ENCODE measurements at regions not wholly inside any gene's neighbourhood (a gene's known extent, or its start where the extent isn't known, plus 50 kb on each side); places are given as distances from the start of the nearest gene placed in this dataset.

DNA sequence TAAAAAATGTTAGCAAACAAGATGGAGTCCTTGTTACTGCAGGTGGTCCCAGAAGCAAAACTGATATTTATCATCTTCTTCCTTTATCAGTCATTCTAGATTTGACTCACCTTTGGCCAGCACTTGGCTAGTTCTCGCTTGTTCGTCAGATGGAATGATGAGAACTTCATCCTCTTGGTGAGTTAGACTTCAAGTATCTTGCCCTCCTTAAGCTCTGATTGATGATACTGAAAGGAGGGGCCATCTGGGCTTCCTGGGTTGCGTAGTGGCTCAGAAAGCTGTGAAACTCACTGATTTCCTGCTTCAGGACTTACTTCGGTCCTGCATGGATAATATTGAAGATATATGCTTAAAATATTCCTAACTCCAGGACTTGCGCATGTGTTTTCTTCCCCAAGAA, 1248.2 kb upstream of the CDH9 start:
- no peak overlapping the region for H3K18ac ChIP-seq (ENCODE audit: extremely low read depth, low read length)
- H3K27ac ChIP-seq (ENCODE audit: low read depth, low read length): no peak overlapping the region
- no peak overlapping the region for H2AK5ac ChIP-seq (ENCODE audit: low read depth, low read length)
- H3K23ac ChIP-seq (ENCODE audit: insufficient read length): no peak overlapping the region
- no peaks in the 10 kb centered on the region for H3K36me3 ChIP-seq (ENCODE audit: control insufficient read depth in 2 of 4, insufficient read depth in 4 of 4, low read length in 3 of 4)
- FAIRE-seq (no peak), DNase-seq (ENCODE audit: low read depth in 1 of 2, low spot score in 2 of 2) (no peak)
- H3K56ac ChIP-seq (replicated peaks; ENCODE audit: insufficient read length, low read depth, low read length): no peak overlapping the region
- no peaks in the 10 kb centered on the region for H3K27me3 ChIP-seq (replicated peaks in 1 of 4; ENCODE audit: control insufficient read depth in 3 of 4, extremely low read depth in 1 of 4, insufficient read depth in 3 of 4, low read length in 3 of 4)
- no peak overlapping the region for H2BK5ac ChIP-seq (ENCODE audit: low read depth, low read length)
- no peaks in the 10 kb centered on the region for H3K79me2 ChIP-seq (ENCODE audit: control insufficient read depth in 1 of 2, insufficient read depth in 2 of 2, low read length in 2 of 2)
- H2BK20ac ChIP-seq (ENCODE audit: low read length): no peak overlapping the region
- H3K9me3 ChIP-seq (ENCODE audit: insufficient read depth in 2 of 2, low read depth in 1 of 2, low read length in 1 of 2): no peaks in the 10 kb centered on the region
- ChIA-PET POLR2A (ENCODE audit: partially characterized antibody) (no interaction called here), CTCF (ENCODE audit: partially characterized antibody) (no interaction called here)
- H3K4me1 ChIP-seq (replicated peaks in 1 of 4; ENCODE audit: control insufficient read depth in 3 of 4, insufficient read depth in 4 of 4, low read length in 3 of 4): no peaks in the 10 kb centered on the region
- no peak overlapping the region for H3K4me2 ChIP-seq (ENCODE audit: insufficient read depth in 1 of 2, low read depth in 2 of 2, low read length in 2 of 2)
- H3K14ac ChIP-seq (ENCODE audit: insufficient read length): no peak overlapping the region
- no peak overlapping the region for H4K8ac ChIP-seq (ENCODE audit: extremely low read depth, insufficient read depth, low read length)
- H2AFZ ChIP-seq (ENCODE audit: low read length): no peak overlapping the region
- H2BK12ac ChIP-seq (ENCODE audit: low read depth, low read length): no peak overlapping the region
- H4K20me1 ChIP-seq (replicated peaks in 1 of 2; ENCODE audit: control insufficient read depth in 1 of 2, insufficient read depth in 2 of 2, low read length in 2 of 2): no peaks in the 10 kb centered on the region
- no peaks in the 10 kb centered on the region for H3K79me1 ChIP-seq (ENCODE audit: low read depth, low read length)
- no peak overlapping the region for H3K4me3 ChIP-seq (ENCODE audit: extremely low read depth in 1 of 4, insufficient read depth in 2 of 4, low read depth in 3 of 4, low read length in 4 of 4)
- no peaks in the 10 kb centered on the region for H3K23me2 ChIP-seq (ENCODE audit: low read depth, low read length)
- H3K4ac ChIP-seq (replicated peaks; ENCODE audit: insufficient read length, low read depth, low read length): no peak overlapping the region
- H3K9ac ChIP-seq (replicated peaks in 1 of 4; ENCODE audit: extremely low read depth in 1 of 4, low read depth in 3 of 4, low read length in 3 of 4): no peak overlapping the region
- H4K91ac ChIP-seq (replicated peaks; ENCODE audit: insufficient read length, low read length): no peak overlapping the region
- no peak overlapping the region for H2BK120ac ChIP-seq (replicated peaks; ENCODE audit: low read depth, low read length)
- no peak overlapping the region for H4K5ac ChIP-seq (ENCODE audit: insufficient read length, low read depth, low read length)
- H2BK15ac ChIP-seq (ENCODE audit: low read length): no peak overlapping the region
- 98% methylated on average over 5 of the region's 5 CpGs; no CpG with 5 or more reads in 1 of the 2 experiments for WGBS, 2 experiments (ENCODE audit: extremely low coverage in 1 of 2, insufficient coverage in 1 of 2, insufficient read length in 1 of 2, insufficient replicate concordance in 2 of 2, low coverage in 1 of 2, low lambda C conversion rate in 2 of 2, missing lambda C conversion rate in 1 of 2)
- TF ChIP-seq FOSL1 (IDR thresholded peaks at IDR 0.05; ENCODE audit: insufficient read depth, low read depth, low read length) (no peak), GTF2F1 (IDR thresholded peaks at IDR 0.05; ENCODE audit: borderline replicate concordance, low read depth, low read length) (no peak)

Measured in H1 (cell line).